ENCODE measurements at regions not wholly inside any gene's neighbourhood (a gene's known extent, or its start where the extent isn't known, plus 50 kb on each side); places are given as distances from the start of the nearest gene placed in this dataset.

- no peak for DNase-seq (ENCODE audit: low read depth, low spot score)
- intact Hi-C loops (cut with micrococcal nuclease; ENCODE audit: unreplicated experiment) (no loop called here), in situ Hi-C loops (cut with HindIII; ENCODE audit: low pct_unique_long_range_greater_than_20kb, low sequenced_read_pairs) (no loop called here)
- Histone ChIP-seq H3K27me3 (ENCODE audit: control insufficient read depth, insufficient read depth, low read length) (no peaks in the 10 kb centered on the region; the same call in none of the 2 replicates), H3K4me3 (ENCODE audit: low read depth in 2 of 2, low read length in 2 of 2) (no peak overlapping the region), H3K9me3 (ENCODE audit: control insufficient read depth, insufficient read depth, low read depth, low read length) (no peaks in the 10 kb centered on the region), H3K27ac (ENCODE audit: low read length) (no peak overlapping the region), H3K36me3 (ENCODE audit: control insufficient read depth, insufficient read depth, low read length) (no peaks in the 10 kb centered on the region), H3K4me1 (ENCODE audit: control insufficient read depth, insufficient read depth, low read length) (no peaks in the 10 kb centered on the region)
- BruUV-seq (replicated peaks), result no TSS peak
- no peak for TF ChIP-seq TCF7L2 (IDR thresholded peaks at IDR 0.05; ENCODE audit: low read depth, low read length)
- ATAC-seq, result no peak
- ChIA-PET CTCF (no interaction called here), POLR2A (no interaction called here)
These were observed 195.9 kb upstream of the PARP11 start for GRCh38 chr12:4068981-4069669.

- CTCF ChIA-PET, result no interaction called here
- intact Hi-C loops (cut with micrococcal nuclease; ENCODE audit: unreplicated experiment), result no loop called here
- H3K36me3 ChIP-seq (ENCODE audit: control insufficient read depth, insufficient read depth, low read length), result no peaks in the 10 kb centered on the region
- TF ChIP-seq TCF7L2 (IDR thresholded peaks at IDR 0.05; ENCODE audit: low read depth, low read length) (no peak), REST (IDR thresholded peaks at IDR 0.05; ENCODE audit: insufficient read depth in 1 of 2, low read depth in 2 of 2, low read length in 1 of 2) (no peak), POLR2AphosphoS5 (IDR thresholded peaks at IDR 0.05; ENCODE audit: low read depth, low read length) (no peak), SIN3A (IDR thresholded peaks at IDR 0.05; ENCODE audit: borderline replicate concordance, insufficient read depth, low read depth, low read length) (no peak)
- in situ Hi-C loops (cut with HindIII; ENCODE audit: low pct_unique_long_range_greater_than_20kb, low sequenced_read_pairs), result no loop called here
- no peaks in the 10 kb centered on the region; the same call in none of the 2 replicates for H3K27me3 ChIP-seq (ENCODE audit: control insufficient read depth, insufficient read depth, low read length)
- DNase-seq (ENCODE audit: low read depth, low spot score) (no peak), ATAC-seq (no peak)
- no peaks in the 10 kb centered on the region for H3K9me3 ChIP-seq (ENCODE audit: control insufficient read depth, insufficient read depth, low read depth, low read length)
- H3K4me3 ChIP-seq (ENCODE audit: low read depth in 2 of 2, low read length in 2 of 2), result no peak overlapping the region
- H3K4me1 ChIP-seq (ENCODE audit: control insufficient read depth, insufficient read depth, low read length), result no peaks in the 10 kb centered on the region
- BruUV-seq (replicated peaks), result no TSS peak
- H3K27ac ChIP-seq (ENCODE audit: low read length), result no peak overlapping the region
- POLR2A ChIA-PET, result no interaction called here
These were observed 190.8 kb upstream of the PARP11 start for GRCh38 chr12:4064008-4064407.

GRCh38 chr12:4059898-4060568, 186.8 kb upstream of the PARP11 start:
- H3K27ac ChIP-seq (ENCODE audit: low read length), result no peak overlapping the region
- no peak for DNase-seq (ENCODE audit: low read depth, low spot score)
- intact Hi-C loops (cut with micrococcal nuclease; ENCODE audit: unreplicated experiment), result no loop called here
- no peak overlapping the region for H3K4me3 ChIP-seq (ENCODE audit: low read depth in 2 of 2, low read length in 2 of 2)
- ChIA-PET CTCF (no interaction called here), POLR2A (no interaction called here)
- H3K36me3 ChIP-seq (ENCODE audit: control insufficient read depth, insufficient read depth, low read length), result no peaks in the 10 kb centered on the region
- in situ Hi-C loops (cut with HindIII; ENCODE audit: low pct_unique_long_range_greater_than_20kb, low sequenced_read_pairs), result no loop called here
- H3K9me3 ChIP-seq (ENCODE audit: control insufficient read depth, insufficient read depth, low read depth, low read length), result no peaks in the 10 kb centered on the region
- no peaks in the 10 kb centered on the region for H3K4me1 ChIP-seq (ENCODE audit: control insufficient read depth, insufficient read depth, low read length)
- H3K27me3 ChIP-seq (ENCODE audit: control insufficient read depth, insufficient read depth, low read length), result no peaks in the 10 kb centered on the region; the same call in none of the 2 replicates
- no TSS peak for BruUV-seq (replicated peaks)
- TF ChIP-seq TCF7L2 (IDR thresholded peaks at IDR 0.05; ENCODE audit: low read depth, low read length) (no peak), POLR2AphosphoS5 (IDR thresholded peaks at IDR 0.05; ENCODE audit: low read depth, low read length) (no peak), REST (IDR thresholded peaks at IDR 0.05; ENCODE audit: insufficient read depth in 1 of 2, low read depth in 2 of 2, low read length in 1 of 2) (no peak), SIN3A (IDR thresholded peaks at IDR 0.05; ENCODE audit: borderline replicate concordance, insufficient read depth, low read depth, low read length) (no peak), CTCF (IDR thresholded peaks at IDR 0.05) (no peak)
- no peak for ATAC-seq
